ENCODE measurements at regions not wholly inside any gene's neighbourhood (a gene's known extent, or its start where the extent isn't known, plus 50 kb on each side); places are given as distances from the start of the nearest gene placed in this dataset.
"Not testable (repeated sequence)": the region's sequence is repeated elsewhere in the genome, so short reads cannot be mapped to it uniquely, and the experiment has no call there.

DNA sequence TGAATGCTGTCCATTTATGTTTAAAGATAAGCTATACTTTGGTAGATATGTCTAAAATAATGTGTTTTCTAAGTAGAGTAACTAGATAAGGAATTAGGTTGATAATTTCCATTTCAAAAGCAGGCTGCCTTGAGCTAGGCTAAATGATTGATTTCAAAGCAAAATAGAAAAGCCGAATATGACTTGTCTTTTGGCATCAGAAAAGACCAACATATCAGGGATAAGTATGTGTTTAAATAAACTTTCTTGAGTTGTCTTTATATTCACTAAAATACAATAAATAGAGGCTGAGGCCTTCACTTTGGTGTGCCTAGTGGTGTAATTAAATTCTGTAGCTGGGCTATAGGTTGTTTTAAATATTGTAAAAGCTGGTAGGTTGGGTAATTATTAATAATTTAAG lies 569.0 kb downstream of the TAF11L14 start:
- DNase-seq (ENCODE audit: extremely low read depth in 1 of 2, low read depth in 1 of 2) = no peak

DNA sequence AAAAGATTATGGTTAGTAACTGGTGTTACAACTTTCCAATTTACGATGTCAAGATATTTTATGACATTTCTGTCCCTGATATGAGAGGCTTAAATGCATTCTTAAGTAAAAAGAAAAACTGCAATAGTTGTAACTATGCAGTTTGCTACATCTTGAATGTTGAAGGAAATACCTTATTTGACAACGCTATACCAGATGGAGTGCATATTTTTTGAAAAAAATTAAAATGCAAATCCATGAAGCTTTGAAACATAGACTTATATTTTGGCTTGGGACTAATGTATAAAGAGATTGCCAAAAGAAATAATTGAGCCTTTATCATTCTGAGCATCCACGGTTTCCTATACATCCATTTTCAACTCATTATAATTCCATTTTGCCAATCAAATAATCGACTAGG lies 579.4 kb downstream of the TAF11L14 start:
- DNase-seq (ENCODE audit: extremely low read depth in 1 of 2, low read depth in 1 of 2) = no peak

DNA sequence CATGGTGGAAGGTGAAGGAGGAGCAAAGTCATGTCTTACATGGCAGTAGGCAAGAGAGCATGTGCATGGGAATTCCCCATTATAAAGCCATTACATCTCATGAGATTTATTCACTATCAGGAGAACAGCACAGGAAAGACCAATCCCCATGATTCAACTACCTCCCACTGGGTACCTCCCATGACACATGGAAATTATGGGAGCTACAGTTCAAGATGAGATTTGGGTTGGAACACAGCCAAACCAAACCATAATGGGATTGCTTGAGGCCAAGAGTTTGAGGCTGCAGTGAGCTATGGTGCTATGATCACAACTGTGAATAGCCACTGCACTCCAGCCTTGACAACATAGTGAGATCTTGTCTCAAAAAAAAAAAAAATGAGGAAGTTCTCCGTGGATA lies 581.8 kb downstream of the TAF11L14 start:
- DNase-seq (ENCODE audit: extremely low read depth in 1 of 2, low read depth in 1 of 2) = no peak

DNA sequence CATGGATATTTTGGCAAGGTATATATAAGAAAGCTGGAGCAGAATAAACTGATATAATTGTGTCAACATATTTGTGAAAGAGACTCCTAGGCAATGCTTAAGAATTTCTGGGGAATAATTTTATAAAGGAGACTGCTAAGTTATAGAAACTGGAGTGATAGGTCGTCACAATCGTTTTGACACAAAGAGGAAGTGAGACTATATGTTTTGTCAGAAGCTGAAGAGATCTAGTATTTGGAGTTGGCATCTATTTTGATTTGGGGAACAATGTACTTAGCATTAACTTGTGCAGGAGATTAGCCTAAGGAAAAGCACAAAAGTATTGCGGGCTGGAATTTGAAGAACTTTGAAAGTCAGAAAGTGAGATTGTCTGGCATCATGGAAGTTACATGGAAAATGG lies 582.5 kb downstream of the TAF11L14 start:
- DNase-seq (ENCODE audit: extremely low read depth in 1 of 2, low read depth in 1 of 2) = no peak

DNA sequence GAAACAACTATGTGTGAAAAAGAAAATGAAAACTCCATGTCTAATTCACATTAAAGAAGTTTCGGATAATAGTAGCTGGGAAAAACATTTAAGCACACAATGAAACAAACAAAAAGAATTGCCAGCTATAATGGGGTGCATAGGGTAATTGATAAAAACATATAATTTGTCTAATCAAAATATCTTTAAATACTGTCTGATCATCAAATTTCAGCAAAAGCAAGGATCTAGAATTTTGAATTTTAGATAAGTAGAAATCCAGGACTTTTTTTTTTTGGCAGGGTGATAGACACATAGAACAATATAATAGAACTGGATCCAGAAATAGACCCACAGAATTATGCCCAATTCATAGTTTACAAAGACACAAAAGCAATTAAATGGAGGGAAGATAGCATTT lies 585.0 kb downstream of the TAF11L14 start:
- no peak for DNase-seq (ENCODE audit: extremely low read depth in 1 of 2, low read depth in 1 of 2)

DNA sequence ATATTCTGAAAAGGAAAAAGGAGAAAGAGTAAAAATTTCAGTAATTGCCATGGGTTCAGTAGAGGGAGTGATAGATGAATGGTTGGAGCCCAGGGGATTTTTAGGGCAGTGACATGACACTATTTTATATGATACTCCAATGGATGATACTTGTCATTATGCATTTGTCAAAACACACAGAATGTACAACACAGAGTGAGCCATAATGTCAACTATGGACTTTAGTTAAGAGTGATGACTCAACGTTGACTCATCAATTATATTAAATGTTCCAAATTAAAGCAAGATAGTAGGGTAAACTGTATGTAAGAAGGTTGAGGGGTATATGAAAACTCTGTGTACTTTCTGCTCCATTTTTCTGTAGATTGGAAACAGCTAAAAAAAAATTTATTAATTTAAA lies 586.4 kb downstream of the TAF11L14 start:
- no peak for DNase-seq (ENCODE audit: extremely low read depth in 1 of 2, low read depth in 1 of 2)

DNA sequence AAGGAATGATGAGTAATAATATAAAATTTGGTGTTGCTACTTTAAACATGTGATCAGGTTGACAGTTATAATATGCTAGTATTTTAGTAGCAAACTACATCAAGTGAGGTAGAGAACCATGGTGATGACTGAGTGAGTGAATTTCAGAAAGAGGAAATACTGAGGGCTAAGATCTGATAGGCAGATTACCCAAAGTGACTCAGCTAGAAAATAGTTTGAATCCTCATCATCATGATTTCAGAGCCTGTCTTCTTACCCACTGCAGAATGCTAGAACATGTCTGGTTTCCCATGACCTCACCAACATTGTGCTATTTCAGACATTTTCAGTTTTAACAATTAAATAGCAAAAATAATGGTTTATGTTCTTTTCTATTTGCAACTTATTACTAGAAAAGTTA lies 602.1 kb downstream of the TAF11L14 start:
- no peak for DNase-seq (ENCODE audit: extremely low read depth in 1 of 2, low read depth in 1 of 2)

DNA sequence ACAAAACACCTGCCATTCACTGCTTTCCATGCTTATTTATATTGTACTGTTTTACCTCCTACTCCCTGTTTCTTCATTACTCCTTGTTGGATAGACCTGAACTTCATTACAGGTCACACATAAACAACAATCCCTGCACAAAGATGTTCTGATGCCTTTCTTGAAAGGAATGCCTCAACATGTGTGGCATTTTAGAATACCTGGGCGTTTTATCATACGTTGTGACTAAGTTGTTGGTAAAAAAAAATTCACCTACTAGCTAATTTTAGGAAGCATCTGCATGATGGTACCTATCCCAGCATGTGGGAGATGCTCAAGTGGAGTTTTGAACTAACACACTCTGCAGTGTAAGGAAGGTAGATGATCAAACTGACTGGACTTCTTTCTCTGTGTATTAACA lies 604.1 kb downstream of the TAF11L14 start:
- DNase-seq (ENCODE audit: extremely low read depth in 1 of 2, low read depth in 1 of 2) = no peak

DNA sequence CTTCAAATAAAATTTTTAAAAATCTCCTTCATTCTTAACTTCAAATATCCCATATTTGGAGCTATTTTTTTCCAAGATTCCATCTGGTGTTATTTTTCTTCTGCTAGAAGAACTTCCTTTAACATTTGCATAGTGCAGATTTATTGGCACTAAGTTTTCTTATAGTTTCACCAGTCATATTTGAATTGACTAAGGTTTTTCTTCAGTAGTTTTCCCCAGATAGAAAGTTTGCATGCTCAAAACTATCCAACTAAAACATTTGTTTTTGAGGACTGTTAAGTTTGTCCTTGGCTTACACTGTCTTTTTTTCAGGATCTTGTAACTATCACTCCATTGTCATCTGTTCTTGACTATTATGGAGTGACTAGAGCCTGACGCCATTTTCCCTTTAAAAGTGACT lies 606.7 kb downstream of the TAF11L14 start:
- no peak for DNase-seq (ENCODE audit: extremely low read depth in 1 of 2, low read depth in 1 of 2)

DNA sequence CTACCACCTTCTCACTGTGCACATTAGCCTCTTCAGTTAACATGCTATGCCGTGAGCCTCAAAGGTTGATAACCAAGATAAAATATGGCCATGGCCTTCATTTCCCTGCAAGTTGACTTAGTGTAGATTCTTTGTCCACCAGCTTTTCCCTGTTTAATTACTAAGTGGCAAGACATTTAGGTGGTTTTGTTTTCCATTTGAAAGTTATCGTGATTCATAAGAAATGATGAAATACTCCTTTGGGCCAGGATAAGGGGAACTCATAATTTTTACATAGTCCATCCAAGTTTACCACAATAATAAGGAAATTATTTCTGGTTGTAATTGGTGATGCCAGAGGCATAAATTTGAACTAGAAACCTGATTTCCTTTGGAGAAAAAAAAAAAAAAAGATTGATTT lies 609.6 kb downstream of the TAF11L14 start:
- no peak for DNase-seq (ENCODE audit: extremely low read depth in 1 of 2, low read depth in 1 of 2)

DNA sequence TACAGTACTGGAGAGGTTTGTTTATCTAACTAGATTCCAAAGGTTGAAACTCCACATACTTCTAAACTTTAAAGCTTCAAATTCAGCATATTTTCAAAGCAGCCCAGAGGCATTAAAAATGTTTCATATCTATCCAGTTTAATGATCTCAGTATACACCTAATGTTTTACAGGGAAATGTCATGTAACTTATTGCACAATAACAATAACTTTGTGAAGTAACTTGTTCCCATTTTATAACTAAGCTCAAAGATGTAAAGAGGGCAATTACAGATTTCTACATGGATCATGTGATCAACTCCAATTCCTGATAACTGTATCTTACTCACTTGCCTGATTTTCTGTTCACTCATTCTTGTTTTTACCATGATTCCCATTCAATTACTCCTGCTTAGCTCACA lies 610.0 kb downstream of the TAF11L14 start:
- DNase-seq (ENCODE audit: extremely low read depth in 1 of 2, low read depth in 1 of 2) = no peak

DNA sequence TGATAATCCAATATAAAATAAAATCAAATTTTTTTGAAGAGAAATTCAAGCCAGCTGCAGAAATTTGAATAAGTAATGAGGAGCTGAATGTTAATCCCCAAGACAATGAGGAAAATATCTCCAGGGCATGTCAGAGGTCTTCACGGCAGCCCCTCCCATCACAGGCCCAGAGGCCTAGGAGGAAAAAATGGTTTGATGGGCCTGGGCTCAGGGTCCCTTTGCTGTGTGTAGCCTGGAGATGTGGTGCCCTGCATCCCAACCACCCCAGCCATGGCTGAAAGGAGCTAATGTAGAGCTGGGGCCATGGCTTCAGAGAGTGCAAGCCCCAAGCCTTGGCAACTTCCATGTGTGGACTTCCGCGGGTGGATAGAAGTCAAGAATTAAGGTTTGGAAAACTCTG lies 618.3 kb downstream of the TAF11L14 start:
- no peak for DNase-seq (ENCODE audit: extremely low read depth in 1 of 2, low read depth in 1 of 2)

DNA sequence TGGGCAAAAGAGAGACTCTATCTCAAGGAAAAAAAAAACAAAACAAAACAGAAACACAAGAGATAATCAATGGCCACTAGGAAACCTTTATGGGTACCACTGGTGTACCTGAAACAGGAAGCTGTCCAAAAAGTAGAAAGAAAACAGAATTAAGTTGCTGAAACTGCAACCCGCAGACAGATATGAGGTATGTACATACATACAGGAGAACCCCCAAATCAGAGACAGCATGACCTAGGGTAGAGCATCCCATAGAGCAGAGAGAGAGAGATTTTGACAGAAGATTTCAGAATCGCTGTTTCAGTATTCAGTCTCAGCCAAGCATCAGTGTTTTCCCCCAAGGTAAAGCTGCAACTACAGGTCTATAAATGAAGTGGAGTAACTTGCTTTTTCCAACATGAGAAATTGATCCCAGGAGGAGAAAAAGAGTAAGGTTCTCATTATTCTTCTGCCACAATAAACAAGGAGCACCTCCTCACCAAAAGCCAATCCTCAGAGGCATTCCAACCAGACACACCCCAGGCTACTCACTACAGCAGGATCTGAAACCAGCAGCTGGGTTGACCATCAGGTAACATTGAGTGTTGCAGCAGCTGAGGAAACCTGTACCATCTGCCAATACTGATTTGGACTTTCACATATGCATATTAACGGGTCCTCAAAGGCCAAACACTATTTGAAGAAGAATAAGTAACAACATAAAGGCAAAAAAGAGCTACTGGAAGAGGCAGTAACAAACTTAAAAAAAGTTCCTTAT lies 630.0 kb downstream of the TAF11L14 start:
- no peak for DNase-seq (ENCODE audit: extremely low read depth in 1 of 2, low read depth in 1 of 2)

DNA sequence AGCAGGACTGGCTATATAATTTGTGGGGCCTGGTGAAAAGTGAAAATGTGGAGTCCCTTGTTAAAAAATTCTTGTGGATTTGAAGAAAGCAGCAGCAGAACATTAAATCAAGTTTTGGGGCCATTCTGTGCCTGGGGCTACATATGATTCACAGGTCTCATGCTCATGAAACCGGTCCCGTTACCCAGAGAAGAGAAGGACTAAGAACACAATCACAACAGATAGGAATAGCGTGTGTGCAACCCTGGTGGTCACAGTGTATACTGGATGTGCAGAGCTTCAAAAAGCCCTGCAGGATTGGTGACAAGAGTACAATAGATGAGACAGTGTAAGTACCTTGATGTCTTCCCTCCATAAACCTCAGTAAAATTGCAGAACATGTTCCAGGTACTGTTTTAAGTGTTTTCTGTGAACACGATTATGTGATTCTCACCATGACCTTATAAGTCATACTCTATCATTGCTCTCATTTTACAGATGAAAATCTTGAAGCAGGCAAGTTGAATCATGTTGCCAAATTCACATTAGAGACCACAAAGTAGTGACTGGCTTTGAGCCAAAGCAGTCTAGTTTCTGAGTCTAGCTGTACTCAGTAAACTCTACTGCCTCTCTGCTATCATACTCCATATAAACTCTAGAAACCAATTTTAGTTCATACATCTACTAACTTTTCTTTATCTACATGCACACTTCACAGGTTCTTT lies 636.5 kb downstream of the TAF11L14 start:
- no peak for DNase-seq (ENCODE audit: extremely low read depth in 1 of 2, low read depth in 1 of 2)

DNA sequence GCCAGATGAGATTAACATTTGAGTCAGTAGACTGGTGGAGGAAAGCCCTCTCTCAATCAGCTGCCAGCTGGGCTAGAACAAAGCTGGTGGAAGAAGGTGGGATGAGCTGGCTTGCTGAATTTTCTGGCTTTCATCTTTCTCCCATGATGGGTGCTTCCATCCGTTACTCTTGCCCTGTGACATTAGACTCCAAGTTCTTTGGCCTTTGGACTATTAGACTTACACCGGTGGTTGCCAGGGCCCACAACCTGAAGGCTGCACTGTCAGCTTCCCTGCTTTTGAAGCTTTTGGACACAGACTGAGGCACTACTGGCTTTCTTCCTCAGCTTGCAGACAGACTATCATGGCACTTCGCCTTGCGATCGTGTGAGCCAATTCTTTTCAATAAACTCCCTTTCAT lies 642.7 kb downstream of the TAF11L14 start:
- no peak for DNase-seq (ENCODE audit: extremely low read depth in 1 of 2, low read depth in 1 of 2)

DNA sequence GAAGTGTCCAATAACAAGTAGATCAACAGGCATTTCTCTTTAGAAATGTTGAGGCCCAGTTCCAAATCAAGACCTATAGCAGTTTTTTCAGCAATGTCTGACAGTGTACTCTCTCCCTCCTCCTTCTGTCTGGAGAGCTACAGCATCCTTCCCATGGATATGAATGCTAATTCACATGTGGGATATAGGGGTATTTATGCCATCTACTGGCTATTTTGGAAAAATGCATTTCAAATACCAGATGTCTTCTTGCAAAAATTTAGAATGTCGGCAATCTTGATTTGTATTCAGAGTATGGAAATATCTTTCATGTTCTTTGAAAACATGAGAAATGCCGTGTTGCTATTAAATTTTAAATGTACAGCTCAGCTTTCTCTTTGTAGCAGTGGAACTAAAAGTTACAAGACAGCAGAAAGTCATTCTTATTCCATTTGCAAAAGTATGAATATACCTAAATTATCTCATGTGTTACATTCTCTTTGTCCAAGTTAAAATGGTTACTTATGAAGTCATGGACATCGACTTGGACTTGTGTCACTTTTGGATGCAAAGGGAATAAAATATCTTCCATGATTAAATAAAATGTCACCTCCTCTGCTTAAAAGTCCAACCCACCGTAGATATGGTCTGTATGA lies 647.8 kb downstream of the TAF11L14 start:
- DNase-seq (ENCODE audit: extremely low read depth in 1 of 2, low read depth in 1 of 2) = no peak

DNA sequence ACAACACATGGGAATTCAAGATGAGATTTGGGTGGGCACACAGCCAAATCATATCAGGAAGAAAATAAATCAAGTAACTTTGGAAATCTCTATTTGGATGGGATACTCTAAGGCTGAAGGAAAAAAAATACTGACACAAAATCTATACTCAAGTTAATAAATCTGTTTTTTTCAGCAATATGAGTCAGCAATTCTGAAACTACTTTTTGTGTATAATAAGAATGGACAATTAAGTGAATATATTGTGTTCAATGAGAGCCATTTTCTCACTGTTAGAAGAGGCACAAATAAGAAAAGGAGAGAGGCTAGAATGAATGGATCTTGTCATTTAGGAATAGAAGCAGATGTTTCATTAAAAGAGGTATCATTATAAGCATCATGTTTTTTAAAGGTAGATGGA lies 651.0 kb downstream of the TAF11L14 start:
- no peak for DNase-seq (ENCODE audit: extremely low read depth in 1 of 2, low read depth in 1 of 2)

DNA sequence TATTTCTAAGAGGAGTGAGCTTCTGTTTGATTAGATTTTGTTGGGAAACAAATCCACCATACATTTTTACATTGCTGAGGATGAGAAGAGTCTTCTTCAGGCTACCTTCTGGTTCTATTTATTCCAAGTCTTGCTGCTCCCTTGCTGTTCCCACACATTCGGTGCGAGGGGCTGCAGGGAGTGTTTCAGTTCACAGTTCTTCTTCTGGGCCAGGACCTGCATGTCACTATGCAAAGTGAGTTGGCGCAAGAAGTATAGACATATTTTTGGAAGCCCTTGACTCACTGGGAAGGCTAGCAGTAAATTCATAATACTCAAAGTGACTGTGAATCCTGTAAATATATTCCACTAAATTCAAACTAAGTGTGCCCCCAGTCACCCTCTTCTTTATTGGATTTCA lies 657.9 kb downstream of the TAF11L14 start:
- no peak for DNase-seq (ENCODE audit: extremely low read depth in 1 of 2, low read depth in 1 of 2)

DNA sequence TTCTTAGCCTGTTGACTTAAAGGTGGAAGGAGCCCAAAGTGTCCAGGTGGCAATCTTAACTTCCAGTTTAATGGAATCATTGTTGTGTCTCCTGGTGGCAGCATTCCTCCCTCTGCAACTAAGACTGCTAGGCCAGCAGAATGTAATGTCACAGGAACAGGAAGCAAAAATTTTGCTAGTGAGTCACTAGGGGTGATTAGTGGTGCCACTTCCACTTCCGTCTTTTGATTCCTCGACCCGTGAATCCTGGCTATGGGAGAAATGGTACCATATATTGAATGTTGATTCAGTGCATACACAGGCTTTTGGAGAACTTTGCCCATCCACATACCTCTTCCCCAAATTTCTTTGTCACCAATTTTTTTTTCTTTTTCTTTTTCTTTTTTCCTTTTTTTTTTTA lies 661.4 kb downstream of the TAF11L14 start:
- DNase-seq (ENCODE audit: extremely low read depth in 1 of 2, low read depth in 1 of 2) = not testable (repeated sequence)

DNA sequence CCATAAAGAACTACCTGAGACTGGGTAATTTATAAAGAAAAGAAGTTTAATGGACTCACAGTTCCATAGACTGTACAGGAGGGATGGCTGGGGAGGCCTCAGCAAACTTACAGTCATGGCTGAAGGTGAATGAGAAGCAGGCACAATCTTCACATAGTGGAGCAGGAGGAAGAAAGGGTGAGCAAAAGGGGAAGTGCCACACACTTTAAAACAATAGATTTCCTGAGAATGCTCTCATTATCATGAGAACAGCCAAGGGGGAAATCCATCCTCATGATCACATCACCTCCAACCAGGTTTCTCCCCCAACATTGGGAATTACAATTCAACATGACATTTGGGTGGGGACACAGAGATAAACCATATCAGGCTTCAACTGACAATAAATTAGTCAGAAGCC lies 664.9 kb downstream of the TAF11L14 start:
- no peak for DNase-seq (ENCODE audit: extremely low read depth in 1 of 2, low read depth in 1 of 2)

DNA sequence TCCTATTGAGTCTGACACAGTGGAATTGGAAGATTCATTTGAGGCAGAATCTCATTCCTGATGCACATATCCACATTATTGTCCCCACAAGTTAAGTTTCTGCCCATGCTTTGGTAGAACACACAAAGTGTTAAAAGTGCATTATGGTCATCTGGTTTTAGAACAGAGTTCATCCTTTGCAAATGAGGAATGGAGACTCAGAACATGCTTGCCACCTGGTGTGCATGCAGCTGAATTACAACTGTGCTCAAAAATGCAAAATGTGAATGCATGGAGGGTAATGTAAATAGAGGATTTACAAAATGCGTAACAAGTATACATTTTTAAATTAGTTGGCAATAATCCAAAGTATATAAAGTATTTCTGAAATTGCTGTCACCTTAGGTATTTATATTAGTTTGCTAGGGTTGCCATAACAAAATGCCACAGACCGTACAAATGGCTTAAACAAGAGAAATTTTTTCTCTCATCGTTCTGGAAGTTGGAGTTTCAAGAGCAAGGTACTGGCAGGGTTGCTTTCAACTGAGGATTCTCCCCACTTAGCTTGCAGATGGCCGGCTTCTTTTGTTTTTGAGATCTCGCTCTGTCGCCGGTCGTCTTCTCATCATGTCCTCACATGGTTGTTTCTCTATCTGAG lies 671.1 kb downstream of the TAF11L14 start:
- DNase-seq (ENCODE audit: extremely low read depth in 1 of 2, low read depth in 1 of 2) = no peak

DNA sequence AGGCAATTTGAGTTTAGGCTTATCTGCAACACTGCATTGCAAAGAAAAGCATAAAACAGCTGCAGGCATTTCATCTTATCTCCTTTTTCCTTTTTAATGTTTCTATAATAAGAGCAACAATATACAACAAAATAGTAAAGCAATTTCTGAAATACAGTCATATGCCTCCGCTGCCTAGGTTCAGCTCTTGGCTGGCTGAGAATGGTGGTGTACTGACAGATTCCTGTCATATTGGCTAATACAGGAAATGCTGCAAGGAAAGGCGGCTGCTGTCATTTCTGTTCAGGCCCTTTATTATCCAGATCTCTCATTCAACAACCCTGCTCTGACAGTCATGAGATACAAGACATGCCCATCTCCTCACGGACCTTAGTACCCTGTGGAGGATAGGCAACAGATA lies 677.0 kb downstream of the TAF11L14 start:
- no peak for DNase-seq (ENCODE audit: extremely low read depth in 1 of 2, low read depth in 1 of 2)
